AG04450 (cell line): ENCODE measurements at regions not wholly inside any gene's neighbourhood (a gene's known extent, or its start where the extent isn't known, plus 50 kb on each side); places are given as distances from the start of the nearest gene placed in this dataset.
"Not testable (repeated sequence)": the region's sequence is repeated elsewhere in the genome, so short reads cannot be mapped to it uniquely, and the experiment has no call there.

Source experiments
- CTCF ChIA-PET: fragments of 300-600, 350-600 bp; formaldehyde crosslinking; extraction: SDS; loops from one replicate; lab custom pipeline; 2022; ENCODE audit warnings: antibody characterized with exemption, inconsistent platforms; lab: Charles Lee
- POLR2A ChIA-PET: fragments of 350-600 bp; formaldehyde crosslinking; extraction: SDS; loops from one replicate; lab custom pipeline; 2021; ENCODE audit warnings: antibody characterized with exemption, inconsistent platforms; lab: Yijun Ruan, JAX
- DNase-seq: peaks from one replicate; pipeline ENCODE4 v3.0.0-alpha.2; 2011; ENCODE audit warnings: low read depth, low spot score
- H3K27ac ChIP-seq: one replicate; pipeline ENCODE4 v1.5.1; 2012; ENCODE audit warnings: low read depth, low read length, control low read depth
- H3K27me3 ChIP-seq: one replicate; pipeline ENCODE4 v1.6.0; 2012; ENCODE audit warnings: low read length; ENCODE audit not compliant: control insufficient read depth, insufficient read depth
- H3K4me3 ChIP-seq: 2 replicates; pipeline ENCODE4 v1.5.1; 2011; ENCODE audit warnings: mild to moderate bottlenecking, low read depth, low read length, control low read depth
- H3K9me3 ChIP-seq: 2 replicates; pipeline ENCODE4 v1.5.1; 2012; ENCODE audit warnings: low read length; ENCODE audit not compliant: control insufficient read depth, insufficient read depth
- CTCF ChIP-seq: IDR thresholded peaks from 2 replicates; pipeline ENCODE4 v1.5.1; 2011; ENCODE audit warnings: low read depth, low read length, control low read depth, inconsistent platforms

GRCh38 chr4:158444621-158445020 is 77.1 kb upstream of the RXFP1 start:
- no peaks in the 10 kb centered on the region for H3K27me3 ChIP-seq

GRCh38 chr4:158446106-158446505 is 75.6 kb upstream of the RXFP1 start:
- Histone ChIP-seq H3K27me3 (no peaks in the 10 kb centered on the region), H3K9me3 (no peaks in the 10 kb centered on the region), H3K27ac (no peak overlapping the region), H3K4me3 (no peak overlapping the region)
- POLR2A ChIA-PET = no interaction called here
- no peak for TF ChIP-seq CTCF
- CTCF ChIA-PET = no interaction called here
- DNase-seq = no peak

More at GRCh38 chr4:158444621-158445020, 77.1 kb upstream of the RXFP1 start:
- no peak overlapping the region for H3K4me3 ChIP-seq
- no peak for TF ChIP-seq CTCF
- H3K9me3 ChIP-seq = no peaks in the 10 kb centered on the region
- CTCF ChIA-PET = no interaction called here
- H3K27ac ChIP-seq = no peak overlapping the region
- POLR2A ChIA-PET = no interaction called here
- DNase-seq = no peak

GRCh38 chr4:158450741-158451140 is 70.9 kb upstream of the RXFP1 start:
- POLR2A ChIA-PET = no interaction called here

GRCh38 chr4:158452116-158452515 is 69.6 kb upstream of the RXFP1 start:
- H3K9me3 ChIP-seq, H3K27ac ChIP-seq, H3K27me3 ChIP-seq, CTCF ChIA-PET, POLR2A ChIA-PET, DNase-seq, H3K4me3 ChIP-seq: not testable (repeated sequence)

More at GRCh38 chr4:158450741-158451140, 70.9 kb upstream of the RXFP1 start:
- DNase-seq = no peak
- CTCF ChIA-PET = no interaction called here
- no peak overlapping the region for H3K27ac ChIP-seq
- H3K27me3 ChIP-seq = no peaks in the 10 kb centered on the region
- H3K4me3 ChIP-seq = no peak overlapping the region
- H3K9me3 ChIP-seq = no peaks in the 10 kb centered on the region
- TF ChIP-seq CTCF = no peak

GRCh38 chr4:158458271-158458895 is 63.3 kb upstream of the RXFP1 start:
- Histone ChIP-seq H3K27ac (no peak overlapping the region), H3K4me3 (no peak overlapping the region), H3K27me3 (no peaks in the 10 kb centered on the region), H3K9me3 (no peaks in the 10 kb centered on the region)
- ChIA-PET POLR2A (no interaction called here), CTCF (no interaction called here)
- no peak for DNase-seq
- TF ChIP-seq CTCF = no peak
